ENCODE measurements at regions not wholly inside any gene's neighbourhood (a gene's known extent, or its start where the extent isn't known, plus 50 kb on each side); places are given as distances from the start of the nearest gene placed in this dataset.
"Not testable (repeated sequence)": the region's sequence is repeated elsewhere in the genome, so short reads cannot be mapped to it uniquely, and the experiment has no call there.

- no peak for DNase-seq
These were observed 586.5 kb downstream of the SLITRK5 start for GRCh38 chr13:88257706-88258105.

GRCh38 chr13:88263808-88264207 is 592.6 kb downstream of the SLITRK5 start:
- no peak for DNase-seq

GRCh38 chr13:88281841-88282240 is 610.7 kb downstream of the SLITRK5 start:
- DNase-seq: no peak

GRCh38 chr13:88285329-88285728 is 614.2 kb downstream of the SLITRK5 start:
- DNase-seq: no peak

GRCh38 chr13:88288326-88288725 is 617.2 kb downstream of the SLITRK5 start:
- no peak for DNase-seq

GRCh38 chr13:88291731-88292130 is 620.6 kb downstream of the SLITRK5 start:
- not testable (repeated sequence) for DNase-seq

GRCh38 chr13:88294368-88294767 is 623.2 kb downstream of the SLITRK5 start:
- no peak for DNase-seq

GRCh38 chr13:88303157-88303556 is 632.0 kb downstream of the SLITRK5 start:
- no peak for DNase-seq

- DNase-seq: no peak
These were observed 632.4 kb downstream of the SLITRK5 start for GRCh38 chr13:88303605-88304004.

GRCh38 chr13:88314496-88314895 is 643.3 kb downstream of the SLITRK5 start:
- DNase-seq: no peak

GRCh38 chr13:88329066-88329465 is 657.9 kb downstream of the SLITRK5 start:
- DNase-seq: no peak

GRCh38 chr13:88339271-88339741 is 668.1 kb downstream of the SLITRK5 start:
- no peak for DNase-seq

GRCh38 chr13:88345171-88345847 is 674.1 kb downstream of the SLITRK5 start:
- no peak for DNase-seq

- DNase-seq: no peak
These were observed 689.6 kb downstream of the SLITRK5 start for GRCh38 chr13:88360761-88361160.

- no peak for DNase-seq
These were observed 698.7 kb downstream of the SLITRK5 start for GRCh38 chr13:88369866-88370265.

- DNase-seq: no peak
These were observed 705.7 kb downstream of the SLITRK5 start for GRCh38 chr13:88376760-88377388.

- no peak for DNase-seq
These were observed 706.7 kb downstream of the SLITRK5 start for GRCh38 chr13:88377852-88378251.

GRCh38 chr13:88384542-88384941 is 713.4 kb downstream of the SLITRK5 start:
- DNase-seq: no peak

- DNase-seq: no peak
These were observed 724.6 kb downstream of the SLITRK5 start for GRCh38 chr13:88395804-88396203.

GRCh38 chr13:88411696-88412095 is 740.5 kb downstream of the SLITRK5 start:
- DNase-seq: no peak

- no peak for DNase-seq
These were observed 746.6 kb downstream of the SLITRK5 start for GRCh38 chr13:88417801-88418200.

GRCh38 chr13:88424463-88424862 is 753.3 kb downstream of the SLITRK5 start:
- DNase-seq: no peak

GRCh38 chr13:88426661-88427060 is 755.5 kb downstream of the SLITRK5 start:
- no peak for DNase-seq

- DNase-seq: no peak
These were observed 758.7 kb downstream of the SLITRK5 start for GRCh38 chr13:88429862-88430261.

- no peak for DNase-seq
These were observed 763.8 kb downstream of the SLITRK5 start for GRCh38 chr13:88434953-88435352.

Data from DMS153 (cell line).